SK-N-SH treated with all-trans-retinoic acid at 6 μM for 48 hours (cell line): ENCODE measurements at regions not wholly inside any gene's neighbourhood (a gene's known extent, or its start where the extent isn't known, plus 50 kb on each side); places are given as distances from the start of the nearest gene placed in this dataset.

ENCODE experiments used
- GLIS3 ChIP-seq: fragments of 250-450 bp; sonication (Bioruptor Pico); IDR thresholded peaks from 2 replicates; pipeline ENCODE4 v1.5.0; 2020; ENCODE audit warnings: mild to moderate bottlenecking, moderate library complexity
- PATZ1 ChIP-seq: fragments of 250-450 bp; sonication (Bioruptor Pico); IDR thresholded peaks from 2 replicates; pipeline ENCODE4 v1.8.0; 2020; ENCODE audit warnings: mild to moderate bottlenecking, moderate library complexity, borderline replicate concordance
- TOX ChIP-seq: fragments of 250-450 bp; sonication (Bioruptor Pico); IDR thresholded peaks from 2 replicates; pipeline ENCODE4 v1.8.0; 2021; ENCODE audit warnings: mild to moderate bottlenecking, moderate library complexity, borderline replicate concordance
- ZC3H10 ChIP-seq: fragments of 250-450 bp; sonication (Bioruptor Pico); IDR thresholded peaks from 2 replicates; pipeline ENCODE4 v1.5.1; 2021; ENCODE audit warnings: mild to moderate bottlenecking, moderate library complexity
- ZFP30 ChIP-seq: fragments of 450-650 bp; formaldehyde crosslinking; IDR thresholded peaks from 2 replicates; pipeline ENCODE4 v1.5.0; 2022; ENCODE audit warnings: mild to moderate bottlenecking, moderate library complexity
- ZNF70 ChIP-seq: fragments of 450-650 bp; formaldehyde crosslinking; IDR thresholded peaks from 2 replicates; pipeline ENCODE4 v1.5.0; 2020; ENCODE audit warnings: mild to moderate bottlenecking, moderate library complexity

- TF ChIP-seq TOX (CRISPR knock-in tag) (no peak), ZC3H10 (CRISPR knock-in tag) (no peak), PATZ1 (CRISPR knock-in tag) (no peak), ZFP30 (CRISPR knock-in tag) (no peak), ZNF70 (CRISPR knock-in tag) (no peak), GLIS3 (CRISPR knock-in tag) (no peak)
These were observed 66.4 kb upstream of the GDF10 start for GRCh38 chr10:47233631-47234030.
